H1 (cell line): ENCODE measurements at regions not wholly inside any gene's neighbourhood (a gene's known extent, or its start where the extent isn't known, plus 50 kb on each side); places are given as distances from the start of the nearest gene placed in this dataset.

Source experiments
- CTCF ChIP-seq, 3 experiments: IDR thresholded peaks; 1 replicate in 2 of 3; 2 replicates in 1 of 3; pipeline versions ENCODE4 v1.5.1 to v1.6.1; 2011; ENCODE audit warnings: low read length in 3 of 3, mild to moderate bottlenecking in 3 of 3, inconsistent platforms in 2 of 3, low read depth in 1 of 3, moderate library complexity in 1 of 3; ENCODE audit not compliant: insufficient read depth in 1 of 3; ENCODE audit errors: control extremely low read depth in 1 of 3
- EZH2 ChIP-seq: fragments of 200-600 bp; sonication (generic); IDR thresholded peaks from 2 replicates; pipeline ENCODE4 v1.7.1; 2012; ENCODE audit warnings: low read depth, mild to moderate bottlenecking, moderate library complexity, low read length, inconsistent platforms; ENCODE audit not compliant: severe bottlenecking
- GABPA ChIP-seq: IDR thresholded peaks from 2 replicates; pipeline ENCODE4 v1.6.1; 2011; ENCODE audit warnings: mild to moderate bottlenecking, low read length, moderate library complexity, borderline replicate concordance; ENCODE audit not compliant: insufficient read depth
- JUND ChIP-seq: IDR thresholded peaks from 2 replicates; pipeline ENCODE4 v1.6.1; 2011; ENCODE audit warnings: mild to moderate bottlenecking, improper control_type of control experiment, low read length
- MAX ChIP-seq: IDR thresholded peaks from 2 replicates; pipeline ENCODE4 v1.6.1; 2012; ENCODE audit warnings: inconsistent platforms
- POLR2AphosphoS5 ChIP-seq: IDR thresholded peaks from 2 replicates; pipeline ENCODE4 v1.6.1; 2011; ENCODE audit warnings: low read depth, low read length
- SUZ12 ChIP-seq: fragments of 200-600 bp; sonication (generic); IDR thresholded peaks from 2 replicates; pipeline ENCODE4 v1.6.1; 2012; ENCODE audit warnings: mild to moderate bottlenecking, inconsistent platforms, low read length, moderate library complexity, mixed read lengths
- YY1 ChIP-seq: IDR thresholded peaks from 2 replicates; pipeline ENCODE4 v1.6.1; 2011; ENCODE audit warnings: low read depth, mild to moderate bottlenecking, low read length
- ZNF274 ChIP-seq: IDR thresholded peaks from 2 replicates; pipeline ENCODE4 v1.7.0; 2012; ENCODE audit warnings: low read length, borderline replicate concordance; ENCODE audit errors: extremely low read depth

GRCh38 chr12:77229640-77230442, 164.5 kb upstream of the E2F7 start:
- TF ChIP-seq JUND = no peak
- no peak for TF ChIP-seq EZH2
- TF ChIP-seq CTCF (IDR thresholded peaks at IDR 0.05; ENCODE audit: control extremely low read depth in 1 of 3, insufficient read depth in 1 of 3, low read depth in 1 of 3, low read length in 3 of 3) = no peak
- TF ChIP-seq SUZ12 = no peak
- TF ChIP-seq MAX = no peak
- no peak for TF ChIP-seq ZNF274
- no peak for TF ChIP-seq GABPA
- TF ChIP-seq YY1 = no peak
- TF ChIP-seq POLR2AphosphoS5 = no peak
